NCI-H510A treated with DMSO at 0.1 percent for 48 hours (cell line): ENCODE measurements at regions not wholly inside any gene's neighbourhood (a gene's known extent, or its start where the extent isn't known, plus 50 kb on each side); places are given as distances from the start of the nearest gene placed in this dataset.

Experiments used
- DNase-seq: peaks from one replicate; lab custom pipeline; 2025; lab: John Stamatoyannopoulos, UW

DNA sequence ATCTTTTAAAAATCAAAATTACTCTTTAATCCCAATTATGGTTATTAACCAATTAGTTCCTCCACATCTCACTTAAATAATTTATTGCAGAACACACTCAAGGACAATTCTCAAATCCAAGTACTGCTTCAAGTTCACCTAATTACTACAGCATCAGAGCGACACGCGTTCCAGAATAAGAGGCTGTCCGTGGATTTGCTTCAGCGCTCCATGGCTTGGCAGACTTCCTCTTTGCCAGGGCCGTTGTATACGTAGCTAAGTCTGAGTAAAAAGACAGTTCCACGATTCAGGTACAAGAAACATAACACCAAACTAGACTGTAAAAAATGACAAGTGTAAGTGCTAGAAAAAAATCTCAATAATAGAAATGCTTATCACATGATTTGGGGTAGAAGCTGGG, 153.2 kb upstream of the MYT1L start:
- no peak for DNase-seq

DNA sequence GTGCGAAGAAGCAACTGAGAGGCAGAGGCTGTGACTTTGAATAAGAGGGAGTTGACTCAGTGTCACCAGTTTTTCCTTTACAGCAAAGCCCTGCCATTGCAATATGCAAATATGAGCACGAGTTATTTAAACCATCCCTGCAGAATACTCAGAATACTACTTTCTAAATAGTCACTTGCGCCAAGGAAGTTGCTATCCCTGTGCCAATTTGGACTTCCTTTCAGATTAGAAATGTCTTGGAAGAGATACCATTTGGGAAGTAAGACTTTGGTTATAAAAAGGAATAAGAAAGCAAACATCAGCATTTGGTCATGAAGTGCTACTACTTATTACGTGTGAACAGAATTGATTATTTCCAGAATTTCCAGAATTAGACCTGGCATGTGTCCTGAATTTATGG, 151.8 kb upstream of the MYT1L start:
- no peak for DNase-seq

DNA sequence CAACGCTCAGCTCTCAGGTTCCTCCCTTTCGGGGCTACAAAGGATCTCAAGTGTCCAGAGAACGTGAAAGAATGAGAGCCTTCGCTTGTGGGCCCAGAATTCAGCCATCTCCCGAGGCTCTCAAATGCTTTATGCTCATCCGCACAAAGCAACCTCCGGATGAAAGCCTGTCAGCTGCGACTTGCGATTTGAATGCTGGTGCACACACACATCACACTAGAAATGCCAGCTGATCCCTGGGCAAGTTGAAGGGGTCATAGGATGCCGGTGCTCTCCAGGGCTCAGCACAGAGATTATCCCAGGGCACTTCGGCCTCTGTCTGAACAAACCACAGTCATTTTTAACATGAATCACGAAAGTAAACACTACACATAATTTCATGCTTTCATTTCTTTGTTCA, 141.8 kb upstream of the MYT1L start:
- DNase-seq, result peak; percentile 26

DNA sequence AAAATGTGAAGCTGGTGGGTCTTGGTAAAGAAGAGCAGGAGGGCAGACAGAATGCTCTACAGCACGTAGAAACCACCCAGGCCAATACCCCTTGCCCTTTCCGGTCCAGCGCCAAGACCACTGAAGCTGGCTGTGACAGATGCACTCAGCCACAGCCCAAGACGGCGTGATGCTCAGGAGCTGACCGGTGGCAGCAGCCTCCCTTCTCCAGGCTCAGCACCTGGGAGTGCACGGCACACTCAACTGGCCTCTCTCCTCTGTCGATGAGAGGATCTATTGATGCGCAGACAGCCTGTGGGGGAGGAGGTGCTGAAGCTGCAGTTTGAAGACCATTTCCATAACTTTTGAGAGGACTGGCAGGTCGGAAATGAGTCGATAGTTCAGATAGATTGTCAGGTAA, 141.0 kb upstream of the MYT1L start:
- DNase-seq, result peak; percentile 17

DNA sequence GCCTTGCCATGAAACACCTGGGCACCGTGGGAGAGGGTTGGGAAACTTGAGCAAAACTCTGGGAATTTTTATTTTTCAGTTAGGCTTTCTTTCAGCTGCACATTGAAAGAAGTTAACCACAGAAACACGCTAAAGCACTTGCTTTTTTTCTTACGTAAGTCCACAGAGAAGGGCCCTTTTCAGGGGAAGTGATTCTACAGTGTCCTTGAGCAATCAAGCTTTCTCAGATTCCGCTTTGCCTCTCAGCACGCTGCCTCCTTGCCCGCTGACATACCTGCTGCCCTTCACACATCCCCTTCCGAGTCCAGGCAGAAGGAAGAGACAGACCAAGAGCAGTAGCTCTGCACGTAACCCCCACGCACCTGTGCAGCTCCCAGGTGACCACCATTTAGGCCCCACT, 135.5 kb upstream of the MYT1L start:
- DNase-seq, result no peak

DNA sequence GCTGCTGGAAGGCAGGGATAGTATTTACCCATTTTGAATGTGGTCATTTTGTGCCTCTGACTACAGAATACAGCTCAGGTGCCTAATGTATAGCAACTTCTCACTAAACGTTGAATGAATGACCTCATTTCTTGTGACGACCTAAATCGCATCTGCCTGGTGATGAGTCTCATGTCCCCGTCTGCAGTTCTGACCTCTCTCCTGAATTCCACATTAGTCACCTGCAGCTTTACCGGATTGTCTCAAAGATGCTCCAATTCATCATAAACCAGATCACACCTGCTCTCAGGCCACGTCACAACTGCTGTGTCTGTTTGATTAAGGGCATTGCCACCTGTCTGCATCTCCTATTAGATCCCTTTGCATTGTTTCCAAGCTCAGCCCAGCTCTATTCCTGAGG, 133.6 kb upstream of the MYT1L start:
- DNase-seq, result peak; percentile 97

DNA sequence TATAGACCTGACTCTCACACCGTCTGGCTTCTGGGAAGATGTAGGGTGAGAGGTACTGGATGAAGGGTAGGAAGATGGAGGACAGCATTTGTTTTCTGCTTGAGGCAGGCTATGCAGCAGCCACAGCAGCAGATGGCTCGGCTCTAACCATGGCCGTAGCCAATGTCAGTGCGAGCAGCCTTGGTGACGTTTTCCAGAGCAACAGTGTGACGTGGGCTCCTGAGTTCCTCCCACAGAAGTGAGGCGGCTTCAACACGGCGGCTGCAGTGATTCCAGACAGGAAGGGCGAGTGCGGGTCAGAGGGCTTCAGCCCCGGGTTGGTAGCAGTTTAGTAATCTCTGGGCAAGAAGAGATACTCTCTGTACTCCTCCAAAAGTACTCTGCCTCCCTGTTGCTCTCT, 133.0 kb upstream of the MYT1L start:
- peak; percentile 55 for DNase-seq

DNA sequence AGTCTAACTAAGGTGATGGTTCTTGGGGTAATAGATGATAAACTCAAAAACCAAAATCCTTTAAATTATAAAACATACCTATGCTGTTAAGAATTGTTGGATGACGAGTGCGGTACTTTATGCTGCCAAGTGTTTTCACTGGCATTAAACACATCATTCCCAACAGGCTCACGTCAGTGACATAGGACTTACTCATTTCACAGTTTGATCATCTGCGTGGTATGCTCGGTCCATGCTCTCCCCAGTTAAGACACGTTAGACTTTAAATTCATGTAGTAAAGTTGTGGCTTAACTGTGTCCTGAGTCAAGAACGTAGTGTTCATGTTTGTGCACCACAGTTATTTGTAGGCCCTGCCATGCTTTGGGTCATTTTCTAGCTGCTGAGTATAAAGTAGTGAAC, 125.6 kb upstream of the MYT1L start:
- no peak for DNase-seq

DNA sequence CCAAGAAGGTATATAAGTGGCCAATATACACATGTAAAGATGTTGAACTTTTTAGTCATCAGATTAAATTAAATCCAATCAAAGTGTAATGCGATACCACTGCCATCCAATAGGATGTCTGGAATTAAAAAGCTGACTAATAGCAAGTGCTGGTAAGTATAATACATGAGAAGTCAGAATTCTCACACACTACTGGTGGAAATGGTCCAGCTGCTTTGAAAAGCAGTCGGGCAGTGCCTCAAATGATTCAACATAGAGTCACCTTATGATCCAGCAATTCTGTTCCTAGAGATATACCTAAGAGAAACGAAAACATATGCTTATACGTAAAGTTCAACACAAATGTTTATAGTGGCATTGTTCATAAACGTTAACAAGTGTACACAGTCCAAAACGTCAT, 124.1 kb upstream of the MYT1L start:
- DNase-seq, result no peak

DNA sequence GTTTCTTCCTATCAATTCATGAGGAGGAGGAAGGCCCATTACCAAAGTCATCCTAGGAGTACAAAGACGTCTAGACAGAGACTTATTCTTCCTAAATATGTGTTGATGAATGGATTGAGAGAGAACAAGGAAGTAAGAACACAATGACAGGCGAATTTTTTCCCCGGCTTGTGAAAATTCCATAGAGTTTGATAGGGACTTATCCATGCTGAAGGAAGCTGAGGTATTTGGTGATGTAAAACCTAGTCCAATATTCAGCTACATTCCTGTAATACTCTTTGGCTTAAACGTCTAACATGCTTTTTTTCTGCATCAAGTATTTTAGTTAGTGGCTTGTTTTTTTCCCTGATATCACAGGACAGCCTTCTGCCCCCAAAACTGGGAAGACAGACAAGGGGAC, 121.9 kb upstream of the MYT1L start:
- DNase-seq, result no peak

DNA sequence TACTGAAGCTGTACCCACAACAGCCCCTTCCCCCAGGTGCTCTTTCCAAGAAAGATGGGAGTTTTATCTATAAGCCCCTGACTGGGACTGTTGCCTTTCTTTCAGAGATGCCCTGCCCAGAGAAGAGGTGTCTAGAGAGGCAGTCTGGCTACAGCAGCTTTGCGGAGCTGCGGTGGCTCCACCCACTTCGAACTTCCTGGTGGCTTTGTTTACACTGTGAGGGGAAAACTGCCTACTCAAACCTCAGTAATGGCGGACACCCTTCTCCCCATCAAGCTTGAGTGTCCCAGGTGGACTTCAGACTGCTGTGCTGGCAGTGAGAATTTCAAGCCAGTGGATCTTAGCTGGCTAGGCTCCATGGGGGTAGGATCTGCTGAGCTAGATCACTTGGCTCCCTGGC, 120.2 kb upstream of the MYT1L start:
- peak; percentile 46 for DNase-seq

DNA sequence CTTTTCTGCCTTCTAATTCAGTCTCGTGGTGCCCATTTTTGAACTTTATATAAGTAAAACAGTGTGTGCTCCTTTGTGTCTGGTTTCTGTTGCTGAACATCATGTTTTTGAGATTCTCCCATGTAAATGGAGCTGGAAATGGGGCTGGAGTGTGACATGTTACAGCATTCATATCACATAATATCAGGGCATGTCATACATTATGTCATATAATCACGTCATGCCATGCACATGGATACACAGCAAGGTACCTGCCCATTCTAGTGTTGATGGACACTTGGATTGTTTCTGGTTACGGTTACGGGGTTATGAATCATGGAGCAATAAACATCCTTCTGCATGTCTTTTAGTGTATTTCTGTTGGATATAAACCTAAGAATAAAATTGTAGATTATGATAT, 117.1 kb upstream of the MYT1L start:
- no peak for DNase-seq

DNA sequence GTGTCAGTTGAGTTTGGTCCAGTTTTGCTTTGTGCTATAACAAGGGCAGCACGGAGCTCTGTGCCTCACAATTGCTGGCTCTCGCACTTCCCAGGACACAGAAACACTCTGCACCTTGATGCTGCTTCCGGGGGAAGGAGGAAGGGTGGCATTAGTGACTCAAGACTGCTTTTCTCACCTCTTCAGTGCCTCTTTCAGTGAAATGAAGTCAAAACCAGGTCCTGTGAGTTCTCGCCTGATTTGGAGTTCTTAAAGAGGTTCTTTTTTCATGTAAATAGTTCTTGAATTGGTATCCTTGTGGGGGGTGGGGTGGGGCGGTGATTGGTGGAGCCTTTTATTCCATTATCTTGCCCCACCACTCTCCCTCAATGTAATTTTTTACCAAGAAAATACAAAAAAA, 91.5 kb upstream of the MYT1L start:
- no peak for DNase-seq

DNA sequence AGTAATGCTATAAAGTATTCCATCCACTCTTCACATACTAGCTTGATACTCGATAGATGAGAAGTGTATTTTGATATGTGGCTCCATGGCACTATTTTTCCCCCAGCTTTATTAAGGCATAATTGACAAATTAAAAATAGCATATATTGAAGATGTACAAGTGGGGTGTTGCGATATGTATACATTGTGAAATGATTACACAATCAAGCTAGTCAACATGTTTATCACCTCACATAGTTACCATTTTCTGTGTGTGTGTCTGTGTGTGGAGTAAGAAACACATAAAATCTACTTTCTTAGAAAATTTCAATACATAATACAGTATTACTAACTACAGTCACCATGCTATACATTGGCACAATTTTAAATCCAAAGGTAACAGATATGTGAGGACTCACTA, 82.5 kb upstream of the MYT1L start:
- no peak for DNase-seq

DNA sequence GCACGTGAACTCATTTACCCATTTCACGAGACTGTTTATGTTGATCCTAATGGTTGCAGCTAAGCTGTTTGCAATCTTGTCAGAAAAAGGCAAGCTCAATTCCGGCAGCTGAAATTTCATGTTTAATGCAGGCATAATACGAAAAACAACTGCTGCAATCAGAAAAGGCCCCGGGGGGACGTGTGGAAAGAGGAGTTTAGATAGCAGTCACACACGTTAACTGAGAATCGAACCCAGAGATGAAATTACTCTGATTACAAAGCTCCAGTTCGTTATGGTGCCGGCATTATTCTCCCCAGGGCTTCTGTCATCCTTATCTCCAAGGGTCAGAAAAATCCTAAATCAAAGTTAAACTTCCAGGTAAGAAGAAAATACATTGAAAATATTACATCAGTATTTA, 79.9 kb upstream of the MYT1L start:
- DNase-seq, result no peak

DNA sequence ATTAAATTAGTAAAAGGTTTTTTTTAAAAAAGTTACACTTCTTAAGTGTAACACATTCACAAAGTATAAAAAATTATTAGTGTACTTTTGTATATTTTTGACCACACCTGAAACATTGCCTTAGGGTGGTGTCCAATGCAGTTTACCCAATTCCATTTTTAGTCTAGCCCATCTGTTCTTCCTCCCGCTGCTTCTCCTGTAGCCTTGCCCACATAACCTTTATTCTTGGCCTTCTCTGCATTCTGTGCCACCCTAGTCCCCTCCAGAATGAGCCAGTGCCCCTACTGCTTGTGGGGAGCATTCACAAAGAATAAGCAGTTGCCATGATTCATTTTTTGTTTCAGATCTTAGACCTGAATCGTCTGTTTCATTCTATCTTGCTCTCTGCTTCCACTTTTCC, 78.4 kb upstream of the MYT1L start:
- DNase-seq, result no peak

DNA sequence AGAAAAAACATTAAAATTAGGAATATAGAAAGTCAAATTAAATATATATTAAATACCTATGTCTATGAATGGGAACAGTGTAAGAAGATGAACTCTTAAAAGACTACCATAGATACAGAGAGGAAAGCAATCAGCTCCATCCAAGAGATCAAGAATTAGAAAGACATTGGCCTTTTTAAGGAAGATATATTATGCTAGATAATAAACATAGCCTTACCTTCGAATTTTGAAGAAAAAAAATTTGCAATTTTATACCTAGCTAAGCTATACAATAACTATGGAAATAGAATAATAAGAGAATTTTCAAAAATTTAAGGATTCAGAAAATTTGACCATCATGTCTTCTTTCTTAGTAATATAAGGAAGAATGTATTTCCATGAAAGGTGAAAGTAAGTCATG, 74.7 kb upstream of the MYT1L start:
- no peak for DNase-seq

DNA sequence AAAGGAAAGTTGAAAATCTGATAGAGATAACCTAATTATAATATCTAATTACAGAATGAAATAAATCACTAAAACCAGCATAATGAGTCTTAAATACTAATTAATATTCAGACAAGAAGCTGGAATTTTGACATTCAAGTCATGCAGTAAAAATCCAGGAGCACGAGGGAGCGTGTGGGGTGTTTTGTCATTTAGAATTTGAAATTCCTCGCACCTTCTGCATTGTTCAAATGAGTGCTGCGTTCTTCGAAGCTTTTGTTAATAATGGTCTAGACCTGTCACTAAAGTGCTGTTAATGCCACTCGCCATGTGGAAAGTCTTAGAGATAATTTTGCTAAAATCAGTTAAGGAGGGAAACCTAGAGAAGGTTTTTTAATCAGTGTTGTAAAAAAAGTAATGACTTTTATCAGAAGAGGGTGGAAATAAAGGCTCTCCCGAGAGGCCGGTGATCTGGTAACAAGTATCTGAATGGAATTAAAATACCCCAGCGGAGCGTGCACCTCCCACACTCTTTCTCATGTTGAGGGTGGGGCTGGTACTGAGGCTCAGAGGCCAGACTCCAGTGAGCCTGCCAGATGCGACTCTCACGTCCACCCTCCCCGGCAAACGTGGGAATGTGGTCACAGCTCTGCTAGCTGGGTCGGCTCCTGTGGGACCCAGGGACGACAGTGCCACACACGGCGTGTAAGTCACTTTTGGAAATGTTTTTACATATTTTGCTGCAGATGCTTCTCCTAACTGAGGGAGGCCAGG, 69.4 kb upstream of the MYT1L start:
- no peak for DNase-seq

DNA sequence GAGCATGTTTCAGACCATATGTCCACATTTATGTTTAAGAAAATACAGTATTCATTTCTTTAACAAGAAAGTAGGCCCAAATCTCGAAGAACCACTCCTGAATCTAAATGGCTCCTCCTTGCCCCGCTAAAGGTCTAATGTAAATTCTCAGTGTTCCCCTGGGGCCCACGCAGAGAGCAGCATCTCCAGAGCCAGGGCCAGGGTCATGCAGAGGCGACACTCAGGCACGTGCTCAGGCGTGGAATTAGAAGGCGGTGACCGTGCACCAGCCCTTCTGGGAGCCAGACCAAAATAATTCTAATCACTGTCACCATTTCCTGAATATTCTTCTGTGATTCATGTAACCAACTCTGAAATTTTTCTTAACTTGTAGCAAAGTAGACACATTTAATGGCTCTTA, 68.3 kb upstream of the MYT1L start:
- no peak for DNase-seq

DNA sequence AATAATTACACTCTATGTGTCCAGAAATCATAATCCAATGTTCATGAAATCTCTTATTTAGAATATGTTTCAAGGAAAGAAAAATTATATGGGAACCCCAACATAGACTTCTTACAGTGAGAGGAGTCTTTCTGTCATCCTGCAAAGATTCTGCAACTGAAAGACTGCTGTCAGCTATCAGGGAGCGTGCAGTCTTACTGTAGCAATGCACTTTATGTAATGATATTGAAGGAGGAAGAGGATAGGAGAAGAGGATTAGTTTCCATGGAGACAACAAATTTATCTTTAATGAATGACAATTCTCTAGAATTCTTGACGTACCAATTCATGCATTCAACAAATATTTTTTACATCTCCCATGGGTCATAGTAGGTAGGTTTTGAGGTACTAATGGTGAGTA, 61.3 kb upstream of the MYT1L start:
- no peak for DNase-seq

DNA sequence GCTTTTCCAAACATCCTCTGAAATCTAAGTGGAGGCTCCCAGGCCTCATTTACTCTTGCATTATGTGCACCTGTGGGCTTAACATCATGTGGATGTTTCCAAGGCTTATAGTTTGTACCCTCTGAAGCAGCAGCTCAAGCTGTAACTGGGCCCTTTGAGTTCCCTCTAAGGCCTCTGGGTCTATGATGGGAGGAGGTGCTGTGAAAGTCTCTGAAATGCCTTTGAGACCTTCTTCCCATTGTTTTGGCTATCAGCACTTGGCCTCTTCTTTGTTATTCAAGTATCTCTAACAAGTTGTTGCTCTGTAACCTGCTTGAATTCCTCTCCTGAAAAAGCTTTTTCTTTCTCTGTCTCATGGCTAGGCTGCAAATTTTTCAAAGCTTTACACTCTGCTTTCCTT, 58.1 kb upstream of the MYT1L start:
- no peak for DNase-seq
